ENCODE measurements at regions not wholly inside any gene's neighbourhood (a gene's known extent, or its start where the extent isn't known, plus 50 kb on each side); places are given as distances from the start of the nearest gene placed in this dataset.

GRCh38 chr20:22499515-22500166 lies 84.7 kb downstream of the FOXA2 start:
- Histone ChIP-seq H3K4me3 (no peak overlapping the region), H3K27ac (no peak overlapping the region), H3K27me3 (peaks cover 0 to 12% of the 10 kb centered on the region in 2 donors), H3K4me1 (no peaks in the 10 kb centered on the region), H3K36me3 (no peaks in the 10 kb centered on the region), H3K9me3 (no peaks in the 10 kb centered on the region)
- intact Hi-C loops (cut with DNase I) = no loop called here
- ATAC-seq (no peak), DNase-seq (no peak)
- TF ChIP-seq CTCF (IDR thresholded peaks at IDR 0.05) = no peak

- Histone ChIP-seq H3K9me3 (no peaks in the 10 kb centered on the region), H3K27me3 (peaks cover 0 to 2% of the 10 kb centered on the region in 2 donors), H3K36me3 (no peaks in the 10 kb centered on the region), H3K27ac (no peak overlapping the region), H3K4me1 (no peaks in the 10 kb centered on the region), H3K4me3 (no peak overlapping the region)
- DNase-seq (no peak), ATAC-seq (no peak)
- no peak for TF ChIP-seq CTCF (IDR thresholded peaks at IDR 0.05)
- intact Hi-C loops (cut with DNase I) = no loop called here
These were observed 87.6 kb downstream of the FOXA2 start for GRCh38 chr20:22496817-22497216.

GRCh38 chr20:22495789-22496188 lies 88.6 kb downstream of the FOXA2 start:
- no peaks in the 10 kb centered on the region for H3K9me3 ChIP-seq
- no peaks in the 10 kb centered on the region for H3K36me3 ChIP-seq
- peaks cover 0 to 3% of the 10 kb centered on the region in 2 donors for H3K27me3 ChIP-seq
- intact Hi-C loops (cut with DNase I) = no loop called here
- DNase-seq = no peak
- no peaks in the 10 kb centered on the region for H3K4me1 ChIP-seq
- H3K27ac ChIP-seq = no peak overlapping the region
- no peak for ATAC-seq
- TF ChIP-seq CTCF (IDR thresholded peaks at IDR 0.05) = no peak
- no peak overlapping the region for H3K4me3 ChIP-seq

GRCh38 chr20:22495172-22495571 lies 89.2 kb downstream of the FOXA2 start:
- no peak overlapping the region for H3K27ac ChIP-seq
- peaks cover 0 to 10% of the 10 kb centered on the region in 2 donors for H3K27me3 ChIP-seq
- H3K4me3 ChIP-seq = no peak overlapping the region
- intact Hi-C loops (cut with DNase I) = no loop called here
- DNase-seq = no peak
- no peaks in the 10 kb centered on the region for H3K9me3 ChIP-seq
- no peaks in the 10 kb centered on the region for H3K4me1 ChIP-seq
- no peak for ATAC-seq
- no peaks in the 10 kb centered on the region for H3K36me3 ChIP-seq
- no peak for TF ChIP-seq CTCF (IDR thresholded peaks at IDR 0.05)

GRCh38 chr20:22492497-22492896 lies 91.9 kb downstream of the FOXA2 start:
- Histone ChIP-seq H3K36me3 (no peaks in the 10 kb centered on the region), H3K4me1 (no peaks in the 10 kb centered on the region), H3K27ac (no peak overlapping the region), H3K27me3 (peaks cover 0 to 18% of the 10 kb centered on the region in 2 donors), H3K4me3 (no peak overlapping the region), H3K9me3 (no peaks in the 10 kb centered on the region)
- no peak for TF ChIP-seq CTCF (IDR thresholded peaks at IDR 0.05)
- ATAC-seq = no peak
- intact Hi-C loops (cut with DNase I) = no loop called here
- DNase-seq = no peak

All from left lung (tissue), 4 donors.